ENCODE measurements at regions not wholly inside any gene's neighbourhood (a gene's known extent, or its start where the extent isn't known, plus 50 kb on each side); places are given as distances from the start of the nearest gene placed in this dataset.

GRCh38 chr9:16147726-16148125, 594.9 kb downstream of the CCDC171 start:
- Histone ChIP-seq H3K4me3 (no peak overlapping the region), H3K36me3 (no peaks in the 10 kb centered on the region), H3K27me3 (no peaks in the 10 kb centered on the region), H3K9me3 (no peaks in the 10 kb centered on the region), H3K4me1 (ENCODE audit: insufficient read depth) (peaks cover 3% of the 10 kb centered on the region), H3K27ac (no peak overlapping the region)
- no peak for TF ChIP-seq POLR2A (IDR thresholded peaks at IDR 0.05)
- no peak for TF ChIP-seq EP300 (IDR thresholded peaks at IDR 0.05)
- TF ChIP-seq CTCF (IDR thresholded peaks at IDR 0.05) = no peak
- intact Hi-C loops (cut with DNase I) = no loop called here
- WGBS, 3 donors = 91 to 94% (median 93%) methylated on average over 7 of the region's 7 CpGs
- no peak for DNase-seq

GRCh38 chr9:16150501-16150900, 597.7 kb downstream of the CCDC171 start:
- H3K27me3 ChIP-seq = no peaks in the 10 kb centered on the region
- TF ChIP-seq EP300 (IDR thresholded peaks at IDR 0.05) (no peak), CTCF (IDR thresholded peaks at IDR 0.05) (no peak), POLR2A (IDR thresholded peaks at IDR 0.05) (no peak)
- no peaks in the 10 kb centered on the region for H3K9me3 ChIP-seq
- no peak overlapping the region for H3K4me3 ChIP-seq
- DNase-seq = peak in 2 of 5 donors; percentile 47 to 62
- whole genome bisulfite sequencing, 3 donors = 23 to 56% (median 49%) methylated on average over 4 of the region's 4 CpGs
- intact Hi-C loops (cut with DNase I) = loop anchor here in 1 of 4 donors (5.0 kb wide), 1 partner anchor 682 kb away; no protein-coding TSS in a partner anchor
- H3K27ac ChIP-seq = no peak overlapping the region
- no peaks in the 10 kb centered on the region for H3K36me3 ChIP-seq
- H3K4me1 ChIP-seq (ENCODE audit: insufficient read depth) = peaks cover 1% of the 10 kb centered on the region

- no peaks in the 10 kb centered on the region for H3K36me3 ChIP-seq
- intact Hi-C loops (cut with DNase I) = loop anchor here in 1 of 4 donors (5.0 kb wide), 1 partner anchor 681 kb away; no protein-coding TSS in a partner anchor
- H3K27me3 ChIP-seq = no peaks in the 10 kb centered on the region
- no peaks in the 10 kb centered on the region for H3K9me3 ChIP-seq
- DNase-seq = no peak
- no peak overlapping the region for H3K27ac ChIP-seq
- no peaks in the 10 kb centered on the region for H3K4me1 ChIP-seq (ENCODE audit: insufficient read depth)
- 48 to 79% (median 68%) methylated on average over 9 of the region's 9 CpGs for whole genome bisulfite sequencing, 3 donors
- TF ChIP-seq CTCF (IDR thresholded peaks at IDR 0.05) (no peak), EP300 (IDR thresholded peaks at IDR 0.05) (no peak), POLR2A (IDR thresholded peaks at IDR 0.05) (no peak)
- no peak overlapping the region for H3K4me3 ChIP-seq
These were observed 598.3 kb downstream of the CCDC171 start for GRCh38 chr9:16150938-16151650.

- WGBS, 3 donors = 76 to 85% (median 77%) methylated on average over 12 of the region's 12 CpGs
- H3K9me3 ChIP-seq = no peaks in the 10 kb centered on the region
- no peak overlapping the region for H3K4me3 ChIP-seq
- H3K27me3 ChIP-seq = no peaks in the 10 kb centered on the region
- TF ChIP-seq POLR2A (IDR thresholded peaks at IDR 0.05) = no peak
- TF ChIP-seq EP300 (IDR thresholded peaks at IDR 0.05) = no peak
- TF ChIP-seq CTCF (IDR thresholded peaks at IDR 0.05) = no peak
- no peaks in the 10 kb centered on the region for H3K36me3 ChIP-seq
- intact Hi-C loops (cut with DNase I) = loop anchor here in 1 of 4 donors (5.0 kb wide), 1 partner anchor 680 kb away; no protein-coding TSS in a partner anchor
- H3K4me1 ChIP-seq (ENCODE audit: insufficient read depth) = no peaks in the 10 kb centered on the region
- DNase-seq = no peak
- H3K27ac ChIP-seq = no peak overlapping the region
These were observed 599.6 kb downstream of the CCDC171 start for GRCh38 chr9:16152276-16153101.

Data from ovary (tissue), 7 donors.